K562 (cell line): ENCODE measurements at regions not wholly inside any gene's neighbourhood (a gene's known extent, or its start where the extent isn't known, plus 50 kb on each side); places are given as distances from the start of the nearest gene placed in this dataset.

Experiments used
- ATAC-seq: fragments of 200-7000 bp; cut with Tn5 transposase; 3 replicates; pipeline ENCODE4 v1.9.1; 2020; ENCODE audit warnings: moderate library complexity
- BruUV-seq: library from RNA; stranded (reverse); fragments of 400-500 nt; replicated peaks from 2 replicates; lab custom pipeline; 2021; lab: Mats Ljungman, UMichigan
- CTCF ChIA-PET: fragments of 300-600 bp; formaldehyde crosslinking; extraction: SDS; loops from one replicate; lab custom pipeline; 2021; ENCODE audit warnings: low intra/inter-chr PET ratio; lab: Yijun Ruan, JAX
- POLR2A ChIA-PET: fragments of 300-600, 350-650 bp; sonication (Branson Sonifier 250); formaldehyde crosslinking; extraction: SDS; loops from one replicate; lab custom pipeline; 2021; ENCODE audit warnings: antibody characterized with exemption, inconsistent platforms; lab: Yijun Ruan, JAX
- DNase-seq, 4 experiments: peaks; one replicate each; pipeline versions ENCODE4 v3.0.0 to v3.0.0-alpha.2; 2011 to 2018; ENCODE audit warnings: low spot score in 3 of 4, mixed read lengths in 3 of 4; ENCODE audit errors: extremely low read depth in 1 of 4
- FAIRE-seq: peaks from 2 replicates; lab custom pipeline; 2011; peaks lifted over from hg19 to GRCh38; lab: Jason Lieb, UNC
- H2AFZ ChIP-seq: 2 replicates; pipeline ENCODE4 v1.6.0; 2011; ENCODE audit warnings: low read depth, low read length, control low read depth, inconsistent platforms
- H3K27ac ChIP-seq: fragments of 200-600 bp; 3 replicates; pipeline ENCODE4 v1.8.0; 2011; ENCODE audit warnings: low read depth, mild to moderate bottlenecking, control low read depth, inconsistent platforms, low read length, moderate library complexity, mixed read lengths; ENCODE audit errors: extremely low read depth
- H3K27me3 ChIP-seq, 2 experiments: fragments of 300-600 bp in 1 of 2; 2 replicates in 1 of 2; 3 replicates in 1 of 2; pipeline versions ENCODE4 v1.6.0 to v1.8.0; 2011; ENCODE audit warnings: inconsistent platforms in 2 of 2, low read length in 2 of 2, mild to moderate bottlenecking in 1 of 2, mixed read lengths in 1 of 2, moderate library complexity in 1 of 2; ENCODE audit not compliant: control insufficient read depth in 2 of 2, insufficient read depth in 2 of 2
- H3K36me3 ChIP-seq: fragments of 300-600 bp; 3 replicates; pipeline ENCODE4 v1.8.0; 2011; ENCODE audit warnings: mild to moderate bottlenecking, low read length, inconsistent platforms; ENCODE audit not compliant: control insufficient read depth, insufficient read depth
- H3K4me1 ChIP-seq, 2 experiments: fragments of 200-600 bp in 1 of 2; replicated peaks in 1 of 2; 2 replicates in 1 of 2; 3 replicates in 1 of 2; pipeline versions ENCODE4 v1.5.1 to v1.8.0; 2011; ENCODE audit warnings: inconsistent platforms in 2 of 2, low read length in 2 of 2, mild to moderate bottlenecking in 1 of 2, mixed read lengths in 1 of 2, moderate library complexity in 1 of 2; ENCODE audit not compliant: control insufficient read depth in 2 of 2, insufficient read depth in 2 of 2
- H3K4me2 ChIP-seq: 2 replicates; pipeline ENCODE4 v1.6.1; 2011; ENCODE audit warnings: low read length, control low read depth, inconsistent platforms, mixed read lengths; ENCODE audit not compliant: insufficient read depth
- H3K4me3 ChIP-seq: fragments of 200-600 bp; sonication (generic), shearing (Covaris generic); 2 replicates; pipeline ENCODE4 v1.5.1; 2016; ENCODE audit warnings: control low read depth, inconsistent platforms
- H3K79me2 ChIP-seq: fragments of 200-600 bp; 3 replicates; pipeline ENCODE4 v1.8.0; 2011; ENCODE audit warnings: low read length, inconsistent platforms; ENCODE audit not compliant: control insufficient read depth, insufficient read depth
- H3K9ac ChIP-seq, 2 experiments: 2 replicates each; pipeline versions ENCODE4 v1.6.0 to v1.6.1; 2011; ENCODE audit warnings: low read depth in 2 of 2, low read length in 2 of 2, control low read depth in 1 of 2, inconsistent platforms in 1 of 2, mild to moderate bottlenecking in 1 of 2, mixed read lengths in 1 of 2; ENCODE audit not compliant: insufficient read depth in 1 of 2
- H3K9me1 ChIP-seq: one replicate; pipeline ENCODE4 v1.6.0; 2011; ENCODE audit warnings: inconsistent platforms, mild to moderate bottlenecking, low read length, moderate library complexity; ENCODE audit not compliant: control insufficient read depth, insufficient read depth
- H3K9me3 ChIP-seq: replicated peaks from 2 replicates; pipeline ENCODE4 v1.5.1; 2011; ENCODE audit warnings: low read depth, low read length, inconsistent platforms; ENCODE audit not compliant: control insufficient read depth, insufficient read depth
- H4K20me1 ChIP-seq: replicated peaks from 2 replicates; pipeline ENCODE4 v1.6.1; 2011; ENCODE audit warnings: low read length, inconsistent platforms, mixed read lengths; ENCODE audit not compliant: control insufficient read depth, insufficient read depth
- BHLHE40 ChIP-seq: IDR thresholded peaks from 2 replicates; pipeline ENCODE4 v1.6.1; 2011; ENCODE audit warnings: low read length, improper control_type of control experiment
- CEBPG ChIP-seq, 3 experiments: fragments of 200-800 bp in 1 of 3; sonication (Bioruptor generic) in 1 of 3; sonication (generic) in 1 of 3; formaldehyde crosslinking in 1 of 3; IDR thresholded peaks in 2 of 3; conservative IDR thresholded peaks in 1 of 3; 2 replicates each; pipeline versions ENCODE4 v1.6.1 to v1.8.0; 2016 to 2022; ENCODE audit warnings: missing compliant biosample characterization in 2 of 3, missing genetic modification characterization in 2 of 3, mild to moderate bottlenecking in 1 of 3, missing genetic modification reagents in 1 of 3
- ELK1 ChIP-seq: sonication (generic); formaldehyde crosslinking; IDR thresholded peaks from 2 replicates; pipeline ENCODE4 v1.8.1; 2022; ENCODE audit warnings: missing genetic modification reagents
- GTF2F1 ChIP-seq: IDR thresholded peaks from 2 replicates; pipeline ENCODE4 v1.6.1; 2011; ENCODE audit warnings: low read depth, low read length, improper control_type of control experiment
- MIER1 ChIP-seq: fragments of 450-650 bp; IDR thresholded peaks from 2 replicates; pipeline ENCODE4 v1.6.1; 2016; ENCODE audit warnings: antibody characterized with exemption, mild to moderate bottlenecking, low read depth
- NR2F6 ChIP-seq: fragments of 450-650 bp; formaldehyde crosslinking; IDR thresholded peaks from 2 replicates; pipeline ENCODE4 v1.4.0; 2020; ENCODE audit warnings: mild to moderate bottlenecking
- NRF1 ChIP-seq, 2 experiments: fragments of 450-650 bp; IDR thresholded peaks in 1 of 2; conservative IDR thresholded peaks in 1 of 2; 2 replicates each; pipeline ENCODE4 v1.6.1; 2014; ENCODE audit warnings: mild to moderate bottlenecking in 2 of 2
- PKNOX1 ChIP-seq: fragments of 450-650 bp; IDR thresholded peaks from 2 replicates; pipeline ENCODE4 v1.6.1; 2016
- RFX7 ChIP-seq: fragments of 250-450 bp; sonication (Bioruptor Pico); IDR thresholded peaks from 2 replicates; pipeline ENCODE4 v1.5.1; 2021; ENCODE audit warnings: mild to moderate bottlenecking
- in situ Hi-C: fragments of 300-500 bp; cut with MboI; formaldehyde crosslinking; loops from 4 replicates; pipeline ENCODE4 v1.15.0; 2018; ENCODE audit warnings: inconsistent platforms, mixed read lengths
- intact Hi-C: fragments of 100-400 bp; cut with micrococcal nuclease; formaldehyde crosslinking; loops from 2 replicates; pipeline ENCODE4 v1.14.2; 2022
- TF ChIP-seq, protein P1 (sequence below): fragments of 200-800 bp; sonication (Bioruptor generic); IDR thresholded peaks from 2 replicates; pipeline ENCODE4 v1.6.1; 2017; ENCODE audit warnings: missing genetic modification characterization, missing compliant biosample characterization

DNA sequence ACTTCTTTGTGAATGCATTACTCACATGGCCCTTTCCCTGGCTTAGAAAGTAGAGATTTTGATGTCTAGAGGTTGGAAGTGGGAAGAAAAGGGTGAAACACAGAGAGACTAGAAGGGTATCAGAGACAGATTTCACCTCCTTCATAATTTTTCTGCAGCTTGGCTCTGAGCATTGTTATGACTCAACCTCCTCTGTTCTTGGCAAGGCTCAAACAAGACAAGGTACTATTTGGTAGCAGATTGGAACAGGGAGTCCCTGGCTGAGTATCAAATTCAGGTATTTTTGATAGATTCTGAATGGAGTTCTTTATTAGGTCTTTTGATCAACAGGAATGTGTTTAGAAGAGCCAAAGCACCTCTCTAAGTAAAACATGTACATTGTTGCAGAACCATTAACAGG is 146.3 kb upstream of the CHRDL1 start:
- ATAC-seq = no peak
- intact Hi-C loops (no loop called here), in situ Hi-C loops (no loop called here)
- no peaks in the 10 kb centered on the region for H3K36me3 ChIP-seq
- FAIRE-seq = no peak
- no TSS peak for BruUV-seq
- H3K27me3 ChIP-seq = peaks cover 0 to 7% of the 10 kb centered on the region in 2 experiments; a peak in 1 of 5 replicates
- H3K9me1 ChIP-seq = no peaks in the 10 kb centered on the region
- no peaks in the 10 kb centered on the region for H3K4me1 ChIP-seq
- H3K9me3 ChIP-seq = no peaks in the 10 kb centered on the region
- POLR2A ChIA-PET = no interaction called here
- no peaks in the 10 kb centered on the region for H4K20me1 ChIP-seq
- no peak overlapping the region for H3K27ac ChIP-seq
- TF ChIP-seq NR2F6 (CRISPR knock-in tag) (no peak), MIER1 (no peak), CEBPG (CRISPR knock-in tag; IDR thresholded peaks at IDR 0.05) (no peak), CEBPG (tag; conservative IDR thresholded peaks at IDR 0.05 in 1 of 2, IDR thresholded peaks at IDR 0.05 in 1 of 2) (no peak), ELK1 (CRISPR knock-in tag) (no peak), PKNOX1 (no peak), NRF1 (conservative IDR thresholded peaks at IDR 0.05 in 1 of 2, IDR thresholded peaks at IDR 0.05 in 1 of 2) (no peak), BHLHE40 (no peak), GTF2F1 (no peak), RFX7 (no peak)
- TF ChIP-seq, protein P1, sequence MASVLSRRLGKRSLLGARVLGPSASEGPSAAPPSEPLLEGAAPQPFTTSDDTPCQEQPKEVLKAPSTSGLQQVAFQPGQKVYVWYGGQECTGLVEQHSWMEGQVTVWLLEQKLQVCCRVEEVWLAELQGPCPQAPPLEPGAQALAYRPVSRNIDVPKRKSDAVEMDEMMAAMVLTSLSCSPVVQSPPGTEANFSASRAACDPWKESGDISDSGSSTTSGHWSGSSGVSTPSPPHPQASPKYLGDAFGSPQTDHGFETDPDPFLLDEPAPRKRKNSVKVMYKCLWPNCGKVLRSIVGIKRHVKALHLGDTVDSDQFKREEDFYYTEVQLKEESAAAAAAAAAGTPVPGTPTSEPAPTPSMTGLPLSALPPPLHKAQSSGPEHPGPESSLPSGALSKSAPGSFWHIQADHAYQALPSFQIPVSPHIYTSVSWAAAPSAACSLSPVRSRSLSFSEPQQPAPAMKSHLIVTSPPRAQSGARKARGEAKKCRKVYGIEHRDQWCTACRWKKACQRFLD (CRISPR knock-in tag) = no peak
- no peaks in the 10 kb centered on the region for H3K79me2 ChIP-seq
- DNase-seq = no peak
- no peak overlapping the region for H3K9ac ChIP-seq
- no peak overlapping the region for H3K4me2 ChIP-seq
- no peak overlapping the region for H3K4me3 ChIP-seq
- H2AFZ ChIP-seq = no peak overlapping the region
- CTCF ChIA-PET = no interaction called here
